Thyroid gland (tissue), 4 donors: ENCODE measurements at regions not wholly inside any gene's neighbourhood (a gene's known extent, or its start where the extent isn't known, plus 50 kb on each side); places are given as distances from the start of the nearest gene placed in this dataset.

Experiments used
- DNase-seq, 2 donors: peaks; one replicate each; pipeline ENCODE4 v3.0.0-alpha.2; 2019
- H3K27ac ChIP-seq, 3 donors: fragments of 200-600 bp; sonication (generic); 1 replicate in 2 of 3; 2 replicates in 1 of 3; pipeline ENCODE4 v1.5.1; 2016 to 2019; ENCODE audit warnings: mild to moderate bottlenecking in 1 of 3, moderate library complexity in 1 of 3
- H3K27me3 ChIP-seq: fragments of 200-600 bp; sonication (generic); one replicate; pipeline ENCODE4 v1.5.1; 2019
- H3K36me3 ChIP-seq, 2 donors: fragments of 200-600 bp; sonication (generic); one replicate each; pipeline ENCODE4 v1.5.1; 2016 to 2019
- H3K4me1 ChIP-seq, 2 donors: fragments of 200-600 bp; sonication (generic); one replicate each; pipeline ENCODE4 v1.5.1; 2017 to 2019
- H3K4me3 ChIP-seq, 3 donors: fragments of 200-600 bp; sonication (generic); replicated peaks in 1 of 3; 1 replicate in 2 of 3; 2 replicates in 1 of 3; pipeline ENCODE4 v1.5.1; 2016; ENCODE audit warnings: mild to moderate bottlenecking in 1 of 3
- H3K9me3 ChIP-seq: fragments of 200-600 bp; sonication (generic); one replicate; pipeline ENCODE4 v1.5.1; 2017
- CTCF ChIP-seq, 6 experiments: fragments of 200-600 bp in 3 of 6; fragments of 450-650 bp in 3 of 6; sonication (generic) in 3 of 6; IDR thresholded peaks; one replicate each; pipeline ENCODE4 v1.5.1; 2016 to 2019; ENCODE audit warnings: antibody characterized with exemption in 6 of 6, mild to moderate bottlenecking in 2 of 6, inconsistent platforms in 1 of 6, moderate library complexity in 1 of 6
- POLR2A ChIP-seq, 2 donors: fragments of 450-650 bp; IDR thresholded peaks; one replicate each; pipeline ENCODE4 v1.6.1; 2017; ENCODE audit warnings: antibody characterized with exemption in 2 of 2, mild to moderate bottlenecking in 2 of 2, moderate library complexity in 1 of 2
- WGBS, 2 donors: methylation state at CpG; one replicate each; pipeline ENCODE4 v1.1.5; 2017; 5-methylcytosine and 5-hydroxymethylcytosine counted together
- intact Hi-C: fragments of 100-400 bp; cut with DNase I; formaldehyde crosslinking; loops from one replicate; pipeline ENCODE4 v1.15.1; 2023

GRCh38 chr15:29437888-29438702 lies 168.5 kb upstream of the NSMCE3 start:
- peaks cover 0 to 3% of the 10 kb centered on the region in 2 donors for H3K4me1 ChIP-seq
- DNase-seq, result no peak
- H3K4me3 ChIP-seq, result no peak overlapping the region
- H3K36me3 ChIP-seq, result no peaks in the 10 kb centered on the region
- no peaks in the 10 kb centered on the region for H3K27me3 ChIP-seq
- intact Hi-C loops, result no loop called here
- TF ChIP-seq CTCF (IDR thresholded peaks at IDR 0.05), result no peak
- TF ChIP-seq POLR2A (IDR thresholded peaks at IDR 0.05), result no peak
- no peak overlapping the region for H3K27ac ChIP-seq
- 75 to 83% methylated on average over 9 of the region's 9 CpGs for WGBS, 2 donors
- no peaks in the 10 kb centered on the region for H3K9me3 ChIP-seq

GRCh38 chr15:29435811-29436210 lies 166.2 kb upstream of the NSMCE3 start:
- H3K9me3 ChIP-seq, result no peaks in the 10 kb centered on the region
- H3K4me3 ChIP-seq, result no peak overlapping the region
- H3K4me1 ChIP-seq, result peaks cover 0 to 3% of the 10 kb centered on the region in 2 donors
- TF ChIP-seq POLR2A (IDR thresholded peaks at IDR 0.05) (no peak), CTCF (IDR thresholded peaks at IDR 0.05) (no peak)
- no peak overlapping the region for H3K27ac ChIP-seq
- WGBS, 2 donors, result 90 to 97% methylated on average over 4 of the region's 4 CpGs
- H3K27me3 ChIP-seq, result no peaks in the 10 kb centered on the region
- H3K36me3 ChIP-seq, result no peaks in the 10 kb centered on the region
- intact Hi-C loops, result no loop called here
- DNase-seq, result no peak

GRCh38 chr15:29434280-29434679 lies 164.7 kb upstream of the NSMCE3 start:
- intact Hi-C loops, result no loop called here
- Histone ChIP-seq H3K9me3 (no peaks in the 10 kb centered on the region), H3K27ac (no peak overlapping the region), H3K27me3 (no peaks in the 10 kb centered on the region), H3K36me3 (no peaks in the 10 kb centered on the region), H3K4me1 (peaks cover 0 to 3% of the 10 kb centered on the region in 2 donors), H3K4me3 (no peak overlapping the region)
- no peak for TF ChIP-seq POLR2A (IDR thresholded peaks at IDR 0.05)
- no peak for TF ChIP-seq CTCF (IDR thresholded peaks at IDR 0.05)
- DNase-seq, result no peak
- 85 to 92% methylated on average over 2 of the region's 2 CpGs for WGBS, 2 donors

GRCh38 chr15:29433507-29434248 lies 164.1 kb upstream of the NSMCE3 start:
- H3K4me3 ChIP-seq, result no peak overlapping the region
- DNase-seq, result no peak
- H3K36me3 ChIP-seq, result no peaks in the 10 kb centered on the region
- H3K4me1 ChIP-seq, result peaks cover 0 to 2% of the 10 kb centered on the region in 2 donors
- H3K9me3 ChIP-seq, result no peaks in the 10 kb centered on the region
- WGBS, 2 donors, result 84 to 86% methylated on average over 6 of the region's 6 CpGs
- intact Hi-C loops, result no loop called here
- H3K27me3 ChIP-seq, result no peaks in the 10 kb centered on the region
- TF ChIP-seq POLR2A (IDR thresholded peaks at IDR 0.05) (no peak), CTCF (IDR thresholded peaks at IDR 0.05) (no peak)
- no peak overlapping the region for H3K27ac ChIP-seq

GRCh38 chr15:29433050-29433318 lies 163.4 kb upstream of the NSMCE3 start:
- Histone ChIP-seq H3K27ac (no peak overlapping the region), H3K27me3 (no peaks in the 10 kb centered on the region), H3K4me3 (no peak overlapping the region), H3K4me1 (no peaks in the 10 kb centered on the region), H3K36me3 (no peaks in the 10 kb centered on the region), H3K9me3 (no peaks in the 10 kb centered on the region)
- WGBS, 2 donors, result 94 to 100% methylated on average over 2 of the region's 2 CpGs
- intact Hi-C loops, result no loop called here
- no peak for DNase-seq
- TF ChIP-seq CTCF (IDR thresholded peaks at IDR 0.05), result no peak
- no peak for TF ChIP-seq POLR2A (IDR thresholded peaks at IDR 0.05)
